ENCODE measurements at regions not wholly inside any gene's neighbourhood (a gene's known extent, or its start where the extent isn't known, plus 50 kb on each side); places are given as distances from the start of the nearest gene placed in this dataset.

- no peak for DNase-seq
Observed at GRCh38 chr21:35136586-35137219, 87.6 kb upstream of the RUNX1 start.

DNA sequence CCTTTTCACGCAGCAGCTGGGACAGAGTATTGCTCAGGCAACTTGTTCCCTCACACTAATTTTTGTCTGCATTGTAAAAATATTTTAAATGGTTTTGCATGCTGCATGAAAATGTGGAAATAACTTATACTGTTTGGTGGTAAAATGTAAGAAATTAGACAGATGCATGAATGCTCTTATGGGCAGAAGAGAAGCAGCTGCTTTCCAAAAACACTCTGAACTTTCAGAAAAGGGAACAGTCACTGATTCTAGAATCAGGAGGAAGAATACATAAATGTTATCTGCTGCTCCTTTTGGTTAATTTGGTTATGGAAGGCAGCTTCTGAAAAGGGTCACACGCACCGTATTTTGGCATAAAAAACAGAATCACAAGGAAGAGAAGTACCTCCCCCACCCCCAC is 87.0 kb upstream of the RUNX1 start:
- no peak for DNase-seq

DNA sequence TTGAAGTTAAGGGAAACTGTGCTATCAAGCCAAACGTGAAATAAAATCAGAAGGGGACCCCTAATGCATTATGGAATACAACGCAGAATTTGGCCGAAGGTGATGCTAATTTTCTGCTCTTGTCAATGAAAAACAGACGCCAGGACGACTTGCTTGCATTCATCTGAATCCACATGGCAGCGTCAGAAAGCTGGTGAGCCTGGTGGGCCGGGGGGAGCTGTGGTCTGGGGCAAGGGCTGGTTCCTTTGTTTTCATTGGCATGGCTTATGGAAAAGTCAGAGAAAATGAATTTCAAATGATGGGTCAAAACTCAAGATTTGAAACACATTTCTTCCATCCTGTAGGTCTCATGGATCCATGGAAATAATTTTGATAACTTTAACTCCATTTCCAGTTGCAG is 86.4 kb upstream of the RUNX1 start:
- DNase-seq = no peak

DNA sequence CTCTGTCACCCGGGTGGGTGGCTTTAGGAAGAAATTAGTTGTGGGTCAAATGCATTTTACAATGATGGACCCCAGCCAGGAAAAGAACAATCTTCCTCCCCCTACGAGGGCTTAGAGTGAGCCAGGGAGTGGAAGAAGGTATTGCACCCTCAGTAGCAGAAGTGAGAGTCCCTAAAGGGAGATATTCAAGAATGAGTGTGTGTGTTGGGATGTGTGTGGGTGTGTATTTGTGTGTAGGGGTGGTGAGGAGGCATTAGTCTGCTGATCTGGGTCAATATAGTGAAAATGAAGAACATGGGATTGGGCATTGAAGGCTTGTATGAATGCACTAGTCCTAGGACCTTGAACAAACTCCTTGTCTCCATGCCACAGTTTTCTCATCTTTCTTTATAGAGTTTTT is 85.2 kb upstream of the RUNX1 start:
- DNase-seq = no peak

GRCh38 chr21:35128536-35128935 is 79.4 kb upstream of the RUNX1 start:
- DNase-seq = no peak

DNA sequence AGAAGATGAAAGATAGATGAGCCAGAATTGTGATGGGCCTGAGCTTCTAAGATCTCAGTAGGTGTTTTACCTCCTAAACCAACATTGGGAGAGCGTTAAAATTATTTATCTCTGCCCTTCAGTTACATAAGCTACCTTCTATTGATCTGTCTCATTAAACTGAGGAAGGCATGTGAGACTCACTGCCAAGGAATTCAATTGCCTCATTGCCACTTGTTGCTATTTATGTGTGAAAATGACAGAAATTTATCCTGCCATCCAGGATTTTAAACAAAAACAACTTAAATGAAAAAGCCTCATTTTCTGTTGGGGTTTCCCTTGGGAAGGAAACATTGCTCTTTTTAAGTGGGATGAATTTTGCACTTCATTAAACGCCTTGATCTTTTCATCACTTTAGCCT is 78.7 kb upstream of the RUNX1 start:
- no peak for DNase-seq

GRCh38 chr21:35127026-35127425 is 77.9 kb upstream of the RUNX1 start:
- DNase-seq = no peak

DNA sequence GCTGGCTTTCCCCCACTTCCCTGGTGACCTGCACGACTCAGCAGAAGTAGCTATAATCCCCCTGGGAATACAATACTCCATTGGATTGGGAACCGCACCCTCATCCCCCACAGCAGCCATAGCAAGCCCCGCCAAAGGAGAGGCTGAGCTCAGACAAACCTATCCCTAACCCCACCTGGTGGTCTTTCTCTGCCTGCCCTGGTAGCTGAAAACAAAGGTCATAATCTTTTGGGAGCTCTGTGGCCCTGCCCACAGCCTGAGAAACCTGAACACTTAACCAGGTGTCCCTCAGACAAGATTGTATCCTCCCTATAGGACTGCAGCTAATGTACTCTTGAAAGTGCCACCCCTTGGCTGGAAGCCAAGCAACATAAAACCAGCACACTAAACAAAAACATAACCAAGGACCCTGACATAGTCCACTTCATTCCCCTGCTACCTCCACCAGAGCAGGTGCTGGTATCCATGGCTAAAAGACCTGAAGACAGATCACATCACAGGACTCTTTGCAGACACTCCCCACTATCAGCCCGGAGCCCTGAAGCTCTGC is 71.6 kb upstream of the RUNX1 start:
- DNase-seq = no peak

- DNase-seq = no peak
Observed at GRCh38 chr21:35119501-35120047, 70.5 kb upstream of the RUNX1 start.

DNA sequence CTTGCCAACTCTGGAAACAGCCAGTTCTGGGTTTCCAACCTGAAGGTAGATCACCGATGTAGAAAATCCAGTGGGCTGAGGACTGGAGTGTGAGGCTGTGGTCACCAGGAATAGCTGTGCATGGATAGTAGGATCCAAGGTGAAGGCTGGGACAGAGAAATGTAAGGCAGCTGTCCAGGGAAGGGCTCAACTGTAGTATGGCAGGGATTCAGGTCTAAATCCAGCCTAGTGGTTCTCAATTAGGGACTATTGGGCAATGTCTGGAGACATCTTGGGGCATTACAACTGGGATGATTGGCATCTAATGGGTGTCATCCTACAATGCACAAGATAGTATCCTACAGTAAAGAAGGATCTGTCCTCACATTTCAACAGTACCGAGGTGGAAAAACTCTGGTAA is 67.7 kb upstream of the RUNX1 start:
- no peak for DNase-seq

DNA sequence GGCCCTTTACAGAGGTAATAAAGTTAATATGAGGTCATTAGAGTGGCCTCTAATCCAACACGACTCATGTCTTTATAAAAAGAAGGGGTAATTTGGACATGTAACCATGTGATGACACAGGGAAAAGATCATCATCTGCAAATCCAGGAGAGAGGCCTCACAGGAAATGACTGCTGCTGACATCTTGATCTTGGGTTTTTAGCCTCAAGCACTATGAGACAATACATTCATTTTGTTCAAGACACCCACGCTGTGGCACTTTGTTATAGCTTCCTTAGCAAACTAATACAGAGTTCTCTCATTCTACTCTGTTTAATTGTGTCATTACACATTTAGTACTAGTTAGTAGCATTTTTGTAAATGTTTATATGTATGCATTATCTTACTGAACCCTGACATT is 64.0 kb upstream of the RUNX1 start:
- no peak for DNase-seq

GRCh38 chr21:35111321-35111930 is 62.3 kb upstream of the RUNX1 start:
- no peak for DNase-seq

DNA sequence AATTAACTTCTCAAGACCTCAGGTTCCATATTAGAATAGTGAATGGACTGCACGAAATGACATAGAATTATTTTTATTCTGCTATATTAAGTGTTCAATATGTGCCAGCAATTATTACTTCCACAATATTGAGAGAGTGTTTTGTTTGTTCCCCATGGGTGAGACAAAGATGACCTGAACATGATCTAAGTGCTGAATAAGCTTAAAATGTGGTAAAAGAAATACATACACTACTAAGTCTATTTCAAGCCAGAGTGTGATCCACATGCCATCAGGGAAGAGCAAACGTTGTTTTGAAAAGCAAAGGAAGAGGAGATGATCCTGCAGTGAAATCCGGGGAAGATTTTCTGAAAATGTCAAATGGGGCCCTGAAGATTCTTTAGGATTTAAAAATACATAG is 59.8 kb upstream of the RUNX1 start:
- no peak for DNase-seq

DNA sequence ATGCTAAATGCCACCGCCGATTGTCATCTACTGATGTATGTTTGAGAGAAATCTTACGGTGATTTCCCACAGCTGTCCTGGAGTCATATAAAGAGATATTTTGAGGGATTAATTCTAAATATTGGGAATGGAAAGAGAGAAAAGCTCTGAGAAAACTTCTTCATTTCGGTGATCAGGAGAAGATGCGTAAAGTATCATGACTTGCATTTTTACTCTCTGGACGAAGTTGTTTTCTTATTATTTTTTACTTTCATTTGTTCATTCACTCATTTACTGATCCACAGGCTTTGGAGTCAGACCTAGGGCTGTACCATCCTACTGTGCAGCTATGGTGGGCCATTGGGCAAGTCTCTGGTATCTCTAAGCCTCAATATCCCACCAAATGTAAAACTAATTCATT is 58.4 kb upstream of the RUNX1 start:
- DNase-seq = no peak

DNA sequence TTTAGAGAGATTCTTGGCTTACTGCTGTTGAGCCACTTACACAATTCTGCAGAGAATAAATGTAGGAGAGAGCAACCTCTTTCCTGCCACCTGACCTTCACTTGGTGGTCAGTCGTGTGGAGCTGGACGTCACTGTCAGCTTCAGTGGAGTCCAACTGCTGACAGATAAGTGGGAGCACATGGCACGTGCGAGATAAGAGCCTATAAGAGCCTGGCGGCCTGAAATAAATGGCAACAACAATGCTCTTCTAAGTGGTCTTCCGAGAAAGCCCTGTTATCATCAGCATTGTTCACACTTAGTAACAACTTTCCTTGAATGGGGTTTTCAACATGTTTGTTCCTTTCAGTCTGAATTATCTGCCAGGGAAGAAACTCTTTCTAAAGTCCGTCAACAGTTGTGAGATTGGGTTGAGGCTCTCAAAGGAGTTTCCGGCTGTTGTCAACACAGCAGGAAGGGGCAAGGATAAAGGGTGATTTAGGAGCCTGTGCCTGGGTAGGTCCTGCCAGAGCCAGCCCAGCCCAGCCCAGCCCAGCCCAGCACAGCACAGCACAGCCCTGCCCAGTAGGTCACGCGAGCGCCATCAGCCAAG is 57.2 kb upstream of the RUNX1 start:
- DNase-seq = no peak

- DNase-seq = peak; percentile 21
Observed at GRCh38 chr21:35102488-35103371, 53.6 kb upstream of the RUNX1 start.

DNA sequence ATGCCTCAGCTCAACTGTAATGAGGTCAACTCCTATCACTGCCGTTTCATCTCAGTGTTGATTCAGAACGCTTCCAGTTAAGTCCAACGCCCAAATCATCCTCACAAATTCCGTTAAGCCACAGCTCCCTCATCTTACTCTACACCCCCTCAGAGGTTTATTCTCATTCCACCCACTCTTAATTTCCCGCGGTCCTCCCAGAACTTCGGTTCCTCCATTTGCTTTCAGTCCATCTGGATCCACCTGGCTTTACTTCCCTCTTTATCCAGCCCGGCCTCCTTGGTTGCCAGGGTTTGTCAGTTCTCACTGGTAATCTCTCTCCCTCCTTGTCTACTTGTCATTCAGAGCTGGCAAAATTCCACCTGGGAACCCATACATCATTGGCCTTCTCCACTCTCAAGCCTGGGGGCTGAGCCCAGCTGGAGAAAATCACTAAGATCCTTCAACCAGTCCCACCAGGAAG is 51.3 kb upstream of the RUNX1 start:
- DNase-seq = no peak

DNA sequence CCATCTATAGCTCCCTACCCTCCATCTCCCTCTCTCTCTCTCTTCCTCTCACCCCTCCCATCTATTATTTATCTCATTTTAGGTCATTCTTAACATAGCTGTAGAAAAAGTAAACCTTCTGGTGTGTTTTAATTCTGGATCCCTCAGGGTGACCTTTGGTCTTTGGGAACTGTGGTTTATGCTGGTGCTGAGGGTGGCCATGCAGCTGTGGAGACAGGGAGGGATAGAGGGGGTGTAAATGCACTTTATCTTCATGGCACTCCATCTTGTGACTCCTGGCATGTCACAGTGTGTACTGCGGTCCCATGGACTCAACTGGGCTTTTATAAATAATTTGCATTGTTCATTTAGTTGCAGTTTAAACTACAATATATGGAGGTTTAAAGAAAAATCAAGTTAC is 50.2 kb upstream of the RUNX1 start:
- no peak for DNase-seq

All from stimulated activated CD4-positive, alpha-beta T cell treated with anti-CD3 and anti-CD28 coated beads, Interleukin-12 subunit alpha, Interleukin-12 subunit beta, amount 100 ng/mL, for 4 hours (primary cell).